HG03565 (cell line): ENCODE measurements at regions not wholly inside any gene's neighbourhood (a gene's known extent, or its start where the extent isn't known, plus 50 kb on each side); places are given as distances from the start of the nearest gene placed in this dataset.

Experiments
- ATAC-seq: cut with Tn5 transposase; IDR thresholded peaks from one replicate; pipeline ENCODE4 v1.9.1; 2021; ENCODE audit warnings: mild to moderate bottlenecking, moderate library complexity; ENCODE audit not compliant: unreplicated experiment

- no peak for ATAC-seq
Measured at GRCh38 chr14:22513066-22513812, 75.8 kb downstream of the DAD1 start.

- no peak for ATAC-seq
Measured at GRCh38 chr14:22512106-22512814, 76.8 kb downstream of the DAD1 start.

GRCh38 chr14:22510527-22511110, 78.4 kb downstream of the DAD1 start:
- ATAC-seq = no peak

GRCh38 chr14:22509751-22510300, 79.2 kb downstream of the DAD1 start:
- no peak for ATAC-seq

GRCh38 chr14:22509036-22509709, 79.9 kb downstream of the DAD1 start:
- ATAC-seq = no peak

GRCh38 chr14:22508662-22509035, 80.4 kb downstream of the DAD1 start:
- no peak for ATAC-seq

- ATAC-seq = no peak
Measured at GRCh38 chr14:22508150-22508457, 80.9 kb downstream of the DAD1 start.

- no peak for ATAC-seq
Measured at GRCh38 chr14:22506778-22507351, 82.2 kb downstream of the DAD1 start.

- no peak for ATAC-seq
Measured at GRCh38 chr14:22506378-22506710, 82.7 kb downstream of the DAD1 start.

GRCh38 chr14:22505697-22506377, 83.2 kb downstream of the DAD1 start:
- no peak for ATAC-seq

GRCh38 chr14:22505309-22505696, 83.7 kb downstream of the DAD1 start:
- ATAC-seq = no peak

- no peak for ATAC-seq
Measured at GRCh38 chr14:22502551-22502950, 86.5 kb downstream of the DAD1 start.

- no peak for ATAC-seq
Measured at GRCh38 chr14:22502007-22502406, 87.0 kb downstream of the DAD1 start.

- no peak for ATAC-seq
Measured at GRCh38 chr14:22500954-22501726, 87.9 kb downstream of the DAD1 start.

GRCh38 chr14:22500525-22500924, 88.5 kb downstream of the DAD1 start:
- no peak for ATAC-seq

- ATAC-seq = no peak
Measured at GRCh38 chr14:22497671-22498093, 91.3 kb downstream of the DAD1 start.

- ATAC-seq = peak; percentile 1
Measured at GRCh38 chr14:22497144-22497423, 91.9 kb downstream of the DAD1 start.

GRCh38 chr14:22494486-22495135, 94.4 kb downstream of the DAD1 start:
- ATAC-seq = no peak

GRCh38 chr14:22493753-22494152, 95.3 kb downstream of the DAD1 start:
- no peak for ATAC-seq
